ENCODE measurements at regions not wholly inside any gene's neighbourhood (a gene's known extent, or its start where the extent isn't known, plus 50 kb on each side); places are given as distances from the start of the nearest gene placed in this dataset.

GRCh38 chr12:39161465-39162085 lies 256.2 kb upstream of the CPNE8 start:
- Histone ChIP-seq H3K36me3 (ENCODE audit: low read length) (no peaks in the 10 kb centered on the region), H3F3A (ENCODE audit: insufficient read depth) (no peaks in the 10 kb centered on the region), H3K4me3 (ENCODE audit: insufficient read depth, low read length, poor library complexity, severe bottlenecking) (no peak overlapping the region), H3K27ac (ENCODE audit: low read depth, low read length) (no peak overlapping the region), H3K27me3 (ENCODE audit: low read length) (no peaks in the 10 kb centered on the region), H2AFZ (ENCODE audit: low read depth, low read length, severe bottlenecking) (no peak overlapping the region), H3K9me2 (replicated peaks; ENCODE audit: insufficient read depth, low read length) (no peaks in the 10 kb centered on the region), H3K4me2 (ENCODE audit: low read depth, low read length, poor library complexity, severe bottlenecking) (no peak overlapping the region), H3K9ac (ENCODE audit: low read length) (no peak overlapping the region), H3K79me2 (ENCODE audit: insufficient read depth, low read length) (no peaks in the 10 kb centered on the region), H4K20me1 (ENCODE audit: low read depth, low read length) (no peaks in the 10 kb centered on the region), H3K9me3 (ENCODE audit: insufficient read depth, low read length) (no peaks in the 10 kb centered on the region)
- TF ChIP-seq, protein P1, sequence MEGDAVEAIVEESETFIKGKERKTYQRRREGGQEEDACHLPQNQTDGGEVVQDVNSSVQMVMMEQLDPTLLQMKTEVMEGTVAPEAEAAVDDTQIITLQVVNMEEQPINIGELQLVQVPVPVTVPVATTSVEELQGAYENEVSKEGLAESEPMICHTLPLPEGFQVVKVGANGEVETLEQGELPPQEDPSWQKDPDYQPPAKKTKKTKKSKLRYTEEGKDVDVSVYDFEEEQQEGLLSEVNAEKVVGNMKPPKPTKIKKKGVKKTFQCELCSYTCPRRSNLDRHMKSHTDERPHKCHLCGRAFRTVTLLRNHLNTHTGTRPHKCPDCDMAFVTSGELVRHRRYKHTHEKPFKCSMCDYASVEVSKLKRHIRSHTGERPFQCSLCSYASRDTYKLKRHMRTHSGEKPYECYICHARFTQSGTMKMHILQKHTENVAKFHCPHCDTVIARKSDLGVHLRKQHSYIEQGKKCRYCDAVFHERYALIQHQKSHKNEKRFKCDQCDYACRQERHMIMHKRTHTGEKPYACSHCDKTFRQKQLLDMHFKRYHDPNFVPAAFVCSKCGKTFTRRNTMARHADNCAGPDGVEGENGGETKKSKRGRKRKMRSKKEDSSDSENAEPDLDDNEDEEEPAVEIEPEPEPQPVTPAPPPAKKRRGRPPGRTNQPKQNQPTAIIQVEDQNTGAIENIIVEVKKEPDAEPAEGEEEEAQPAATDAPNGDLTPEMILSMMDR (IDR thresholded peaks at IDR 0.05; ENCODE audit: insufficient read depth, low read length, poor library complexity, severe bottlenecking), result no peak
- TF ChIP-seq EZH2phosphoT487 (conservative IDR thresholded peaks at IDR 0.05; ENCODE audit: low read length), result no peak

DNA sequence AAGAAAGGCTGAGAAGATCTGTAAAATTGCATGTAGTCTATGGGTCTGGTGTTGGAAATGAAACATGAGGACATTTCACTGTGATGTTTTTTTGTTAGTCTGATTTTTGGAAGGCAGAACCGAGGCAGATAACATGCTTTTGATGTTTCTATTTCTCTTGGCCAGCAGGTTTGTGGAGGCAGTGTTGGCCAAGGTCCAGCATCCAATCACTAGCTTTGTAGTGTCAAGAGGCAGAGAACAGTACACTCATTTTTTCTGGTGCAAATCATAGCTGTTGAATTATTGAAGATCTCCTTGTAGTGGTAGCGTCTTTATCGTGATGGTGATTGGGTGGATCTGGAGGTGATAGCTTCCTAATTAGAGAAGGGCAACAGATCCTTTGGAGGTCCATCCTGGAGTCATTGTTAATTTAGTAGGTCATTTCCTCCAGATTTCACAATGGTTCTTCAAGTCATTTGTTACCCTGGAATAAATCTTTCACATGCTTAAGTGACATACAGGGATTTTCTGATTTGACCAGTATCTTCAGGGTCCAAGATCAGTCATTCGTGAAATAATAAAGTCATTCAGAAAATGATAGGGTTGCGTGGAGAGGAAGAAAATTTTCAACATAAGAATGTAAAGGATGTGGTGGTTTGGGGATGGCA lies 252.4 kb upstream of the CPNE8 start:
- Histone ChIP-seq H3K27me3 (ENCODE audit: low read length) (no peaks in the 10 kb centered on the region), H3K9me3 (ENCODE audit: insufficient read depth, low read length) (no peaks in the 10 kb centered on the region), H3K79me2 (ENCODE audit: insufficient read depth, low read length) (no peaks in the 10 kb centered on the region), H3K4me2 (ENCODE audit: low read depth, low read length, poor library complexity, severe bottlenecking) (no peak overlapping the region), H4K20me1 (ENCODE audit: low read depth, low read length) (no peaks in the 10 kb centered on the region), H3K9me2 (replicated peaks; ENCODE audit: insufficient read depth, low read length) (no peaks in the 10 kb centered on the region), H3F3A (ENCODE audit: insufficient read depth) (no peaks in the 10 kb centered on the region), H3K9ac (ENCODE audit: low read length) (no peak overlapping the region), H3K4me3 (ENCODE audit: insufficient read depth, low read length, poor library complexity, severe bottlenecking) (no peak overlapping the region), H3K27ac (ENCODE audit: low read depth, low read length) (no peak overlapping the region), H3K36me3 (ENCODE audit: low read length) (no peaks in the 10 kb centered on the region), H2AFZ (ENCODE audit: low read depth, low read length, severe bottlenecking) (no peak overlapping the region)
- TF ChIP-seq, protein P1 (IDR thresholded peaks at IDR 0.05; ENCODE audit: insufficient read depth, low read length, poor library complexity, severe bottlenecking), result no peak
- TF ChIP-seq EZH2phosphoT487 (conservative IDR thresholded peaks at IDR 0.05; ENCODE audit: low read length), result no peak

DNA sequence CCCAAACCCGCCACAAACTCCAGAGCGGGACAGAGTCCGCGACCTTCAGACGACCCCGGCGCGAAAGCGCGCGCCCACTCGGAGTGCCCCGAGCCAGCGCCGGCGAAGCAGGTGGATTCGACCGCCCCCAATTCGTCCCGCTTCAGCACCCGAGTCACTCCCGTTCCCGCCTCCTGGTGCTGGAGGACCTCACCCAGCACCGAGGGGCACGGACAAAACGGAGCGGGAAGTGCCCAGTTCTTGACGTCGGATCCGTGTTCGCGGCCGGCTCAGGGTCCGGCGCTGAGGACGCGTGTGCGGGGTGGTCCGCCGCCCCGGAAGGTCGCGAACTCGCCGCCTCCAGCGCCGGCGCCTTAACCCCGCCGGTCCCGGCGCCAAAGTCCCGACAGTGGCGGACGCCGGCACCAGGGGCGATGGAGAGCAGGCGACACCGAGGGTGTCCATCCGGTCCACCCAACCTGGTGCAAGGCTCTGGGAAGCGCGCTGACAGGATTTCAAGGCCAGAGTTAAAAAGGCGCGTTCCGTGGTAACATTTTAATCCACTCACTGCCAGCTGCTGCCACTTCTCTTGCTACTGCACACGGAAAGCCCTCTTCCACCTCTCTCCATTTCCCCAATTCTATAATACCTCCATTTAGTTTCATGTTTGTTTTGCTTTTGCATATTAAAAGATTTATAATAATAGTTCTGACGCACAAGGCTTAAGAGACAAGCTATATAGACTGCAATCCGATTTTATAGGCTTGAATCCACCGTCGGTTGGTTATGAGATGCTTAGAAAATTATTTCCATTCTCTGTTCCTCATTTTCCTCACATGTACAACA lies 240.0 kb upstream of the CPNE8 start:
- Histone ChIP-seq H3K9me2 (replicated peaks; ENCODE audit: insufficient read depth, low read length) (no peaks in the 10 kb centered on the region), H3K27ac (ENCODE audit: low read depth, low read length) (no peak overlapping the region), H3K4me3 (ENCODE audit: insufficient read depth, low read length, poor library complexity, severe bottlenecking) (no peak overlapping the region), H4K20me1 (ENCODE audit: low read depth, low read length) (no peaks in the 10 kb centered on the region), H3K36me3 (ENCODE audit: low read length) (no peaks in the 10 kb centered on the region), H3K79me2 (ENCODE audit: insufficient read depth, low read length) (no peaks in the 10 kb centered on the region), H3K4me2 (ENCODE audit: low read depth, low read length, poor library complexity, severe bottlenecking) (no peak overlapping the region), H2AFZ (ENCODE audit: low read depth, low read length, severe bottlenecking) (no peak overlapping the region), H3F3A (ENCODE audit: insufficient read depth) (no peaks in the 10 kb centered on the region), H3K27me3 (ENCODE audit: low read length) (no peaks in the 10 kb centered on the region), H3K9ac (ENCODE audit: low read length) (no peak overlapping the region), H3K9me3 (ENCODE audit: insufficient read depth, low read length) (no peaks in the 10 kb centered on the region)
- TF ChIP-seq, protein P1 (IDR thresholded peaks at IDR 0.05; ENCODE audit: insufficient read depth, low read length, poor library complexity, severe bottlenecking), result no peak
- TF ChIP-seq EZH2phosphoT487 (conservative IDR thresholded peaks at IDR 0.05; ENCODE audit: low read length), result no peak

Data from SU-DHL-6 (cell line).